PC-3 (cell line): ENCODE measurements at regions not wholly inside any gene's neighbourhood (a gene's known extent, or its start where the extent isn't known, plus 50 kb on each side); places are given as distances from the start of the nearest gene placed in this dataset.
A peak's percentile ranks its signal among the peaks of the same experiment; 100 is the strongest.

Experiments
- ATAC-seq: fragments of 200-7000 bp; cut with Tn5 transposase; 2 replicates; pipeline ENCODE4 v1.9.1; 2020; ENCODE audit warnings: mild to moderate bottlenecking, moderate library complexity
- BruUV-seq: library from RNA; stranded (reverse); fragments of 400-500 nt; replicated peaks from 2 replicates; lab custom pipeline; 2021; lab: Mats Ljungman, UMichigan
- CTCF ChIA-PET: fragments of 300-600 bp; sonication (Branson Sonifier 250); formaldehyde crosslinking; loops from one replicate; lab custom pipeline; 2022; ENCODE audit warnings: antibody characterized with exemption; lab: Charles Lee
- POLR2A ChIA-PET: fragments of 300-600 bp; sonication (Branson Sonifier 250); formaldehyde crosslinking; loops from one replicate; lab custom pipeline; 2022; ENCODE audit warnings: antibody characterized with exemption; ENCODE audit not compliant: unreplicated experiment; lab: Charles Lee
- DNase-seq: peaks from one replicate; pipeline ENCODE4 v3.0.0-alpha.2; 2015
- H2AFZ ChIP-seq: fragments of 300-600 bp; sonication (generic); 2 replicates; pipeline ENCODE4 v1.6.0; 2016; ENCODE audit warnings: antibody characterized with exemption, low read length
- H3F3A ChIP-seq: fragments of 300-600 bp; sonication (generic); one replicate; pipeline ENCODE4 v1.6.0; 2017; ENCODE audit warnings: antibody characterized with exemption, low read length, control low read depth, mild to moderate bottlenecking; ENCODE audit not compliant: unreplicated experiment
- H3K27ac ChIP-seq: fragments of 300-600 bp; sonication (generic); 2 replicates; pipeline ENCODE4 v1.5.1; 2016; ENCODE audit warnings: mild to moderate bottlenecking, low read length
- H3K27me3 ChIP-seq: fragments of 300-600 bp; sonication (generic); 2 replicates; pipeline ENCODE4 v1.6.1; 2016; ENCODE audit warnings: low read length, mixed read lengths
- H3K36me3 ChIP-seq: fragments of 300-600 bp; sonication (generic); 2 replicates; pipeline ENCODE4 v1.6.1; 2016; ENCODE audit warnings: low read depth, mixed run types, low read length, mixed read lengths
- H3K4me1 ChIP-seq: fragments of 300-600 bp; sonication (generic); 2 replicates; pipeline ENCODE4 v1.5.1; 2016; ENCODE audit warnings: low read length; ENCODE audit not compliant: insufficient read depth
- H3K4me2 ChIP-seq: fragments of 300-600 bp; sonication (generic); 2 replicates; pipeline ENCODE4 v1.6.0; 2016; ENCODE audit warnings: low read length
- H3K4me3 ChIP-seq: fragments of 300-600 bp; sonication (generic); 2 replicates; pipeline ENCODE4 v1.5.1; 2016; ENCODE audit warnings: mild to moderate bottlenecking, low read length, mixed read lengths
- H3K79me2 ChIP-seq: fragments of 300-600 bp; sonication (generic); 2 replicates; pipeline ENCODE4 v1.6.1; 2017; ENCODE audit warnings: low read length, mixed read lengths
- H3K9ac ChIP-seq: fragments of 300-600 bp; sonication (generic); 2 replicates; pipeline ENCODE4 v1.6.0; 2016; ENCODE audit warnings: mild to moderate bottlenecking, low read length
- H3K9me2 ChIP-seq: fragments of 300-600 bp; sonication (generic); replicated peaks from 2 replicates; pipeline ENCODE4 v1.6.1; 2016; ENCODE audit warnings: mixed run types, low read length, mixed read lengths
- H3K9me3 ChIP-seq: fragments of 300-600 bp; sonication (generic); 2 replicates; pipeline ENCODE4 v1.6.1; 2016; ENCODE audit warnings: low read length, mixed read lengths
- H4K20me1 ChIP-seq: fragments of 300-600 bp; sonication (generic); 2 replicates; pipeline ENCODE4 v1.6.1; 2016; ENCODE audit warnings: low read length, mixed read lengths
- CTCF ChIP-seq: fragments of 300-600 bp; sonication (generic); conservative IDR thresholded peaks from 2 replicates; pipeline ENCODE4 v1.5.1; 2017; ENCODE audit warnings: antibody characterized with exemption, low read depth, mild to moderate bottlenecking, low read length
- EZH2 ChIP-seq: fragments of 300-600 bp; sonication (generic); IDR thresholded peaks from one replicate; pipeline ENCODE4 v1.6.1; 2017; ENCODE audit warnings: antibody characterized with exemption, mild to moderate bottlenecking, low read length; ENCODE audit not compliant: unreplicated experiment
- EZH2phosphoT487 ChIP-seq: fragments of 300-600 bp; sonication (generic); IDR thresholded peaks from 2 replicates; pipeline ENCODE4 v1.6.1; 2018; ENCODE audit warnings: mild to moderate bottlenecking, antibody characterized with exemption, low read length, borderline replicate concordance
- intact Hi-C: fragments of 100-400 bp; cut with micrococcal nuclease; formaldehyde crosslinking; loops from 2 replicates; pipeline ENCODE4 v1.9.0; 2023

GRCh38 chr1:70617728-70618127 is 206.7 kb downstream of the CTH start:
- ChIA-PET POLR2A (no interaction called here), CTCF (no interaction called here)
- intact Hi-C loops = loop anchor here (5.0 kb wide), 1 partner anchor 90 kb away; no protein-coding TSS in a partner anchor
- H3K4me1 ChIP-seq = no peaks in the 10 kb centered on the region
- DNase-seq = no peak
- no peaks in the 10 kb centered on the region for H3K79me2 ChIP-seq
- H3K9me3 ChIP-seq = no peaks in the 10 kb centered on the region
- no peak overlapping the region for H3K4me2 ChIP-seq
- no peaks in the 10 kb centered on the region for H4K20me1 ChIP-seq
- H3K27me3 ChIP-seq = peaks cover 46% of the 10 kb centered on the region
- no peaks in the 10 kb centered on the region for H3F3A ChIP-seq
- no peaks in the 10 kb centered on the region for H3K9me2 ChIP-seq
- H3K27ac ChIP-seq = no peak overlapping the region
- TF ChIP-seq EZH2 = no peak
- 0 out of 2 replicates have a peak, but pooled peaks have one; percentile 9 for TF ChIP-seq CTCF
- no peak overlapping the region for H3K9ac ChIP-seq
- H2AFZ ChIP-seq = no peak overlapping the region
- BruUV-seq = no TSS peak
- ATAC-seq = no peak
- H3K4me3 ChIP-seq = no peak overlapping the region
- H3K36me3 ChIP-seq = no peaks in the 10 kb centered on the region

GRCh38 chr1:70627910-70628309 is 216.8 kb downstream of the CTH start:
- Histone ChIP-seq H3K36me3 (no peaks in the 10 kb centered on the region), H3K9me2 (no peaks in the 10 kb centered on the region), H3K27ac (no peak overlapping the region), H4K20me1 (no peaks in the 10 kb centered on the region), H3K79me2 (no peaks in the 10 kb centered on the region), H3K9me3 (no peaks in the 10 kb centered on the region), H3K9ac (no peak overlapping the region), H3K27me3 (peaks cover 3% of the 10 kb centered on the region; the same call in 1 of the 2 replicates), H3K4me3 (no peak overlapping the region), H3F3A (no peaks in the 10 kb centered on the region), H3K4me2 (no peak overlapping the region), H3K4me1 (no peaks in the 10 kb centered on the region), H2AFZ (no peak overlapping the region)
- ATAC-seq (no peak), DNase-seq (no peak)
- ChIA-PET POLR2A (no interaction called here), CTCF (no interaction called here)
- TF ChIP-seq EZH2 = no peak
- no peak for TF ChIP-seq CTCF
- no peak for TF ChIP-seq EZH2phosphoT487
- intact Hi-C loops = no loop called here
- no TSS peak for BruUV-seq

- Histone ChIP-seq H3K4me3 (no peak overlapping the region), H3K9me2 (no peaks in the 10 kb centered on the region), H3K9me3 (no peaks in the 10 kb centered on the region), H3K36me3 (no peaks in the 10 kb centered on the region), H3K27ac (no peak overlapping the region), H2AFZ (no peak overlapping the region), H3K9ac (no peak overlapping the region), H3F3A (no peaks in the 10 kb centered on the region), H4K20me1 (no peaks in the 10 kb centered on the region), H3K4me1 (no peaks in the 10 kb centered on the region), H3K79me2 (no peaks in the 10 kb centered on the region), H3K27me3 (peaks cover 7% of the 10 kb centered on the region), H3K4me2 (no peak overlapping the region)
- ChIA-PET POLR2A (no interaction called here), CTCF (no interaction called here)
- no TSS peak for BruUV-seq
- no peak for TF ChIP-seq EZH2phosphoT487
- no peak for TF ChIP-seq EZH2
- TF ChIP-seq CTCF = no peak
- intact Hi-C loops = no loop called here
- no peak for ATAC-seq
- no peak for DNase-seq
Observed at GRCh38 chr1:70628973-70629372, 217.9 kb downstream of the CTH start.
